ENCODE measurements at regions not wholly inside any gene's neighbourhood (a gene's known extent, or its start where the extent isn't known, plus 50 kb on each side); places are given as distances from the start of the nearest gene placed in this dataset.

- no peak for TF ChIP-seq CTCF (IDR thresholded peaks at IDR 0.05; ENCODE audit: partially characterized antibody, unreplicated experiment)
- Mint-ChIP-seq H3K4me1 (ENCODE audit: low read depth, unreplicated experiment) (no peaks in the 10 kb centered on the region), H3K4me3 (ENCODE audit: unreplicated experiment) (no peak overlapping the region), H3K36me3 (ENCODE audit: unreplicated experiment) (peaks cover 10% of the 10 kb centered on the region), H3K27me3 (ENCODE audit: unreplicated experiment) (no peaks in the 10 kb centered on the region), H3K27ac (ENCODE audit: unreplicated experiment) (no peak overlapping the region), H3K9me3 (ENCODE audit: unreplicated experiment) (peaks cover 4% of the 10 kb centered on the region)
- no peak for DNase-seq
Measured at GRCh38 chr4:19783667-19784223, 468.0 kb upstream of the SLIT2 start.

DNA sequence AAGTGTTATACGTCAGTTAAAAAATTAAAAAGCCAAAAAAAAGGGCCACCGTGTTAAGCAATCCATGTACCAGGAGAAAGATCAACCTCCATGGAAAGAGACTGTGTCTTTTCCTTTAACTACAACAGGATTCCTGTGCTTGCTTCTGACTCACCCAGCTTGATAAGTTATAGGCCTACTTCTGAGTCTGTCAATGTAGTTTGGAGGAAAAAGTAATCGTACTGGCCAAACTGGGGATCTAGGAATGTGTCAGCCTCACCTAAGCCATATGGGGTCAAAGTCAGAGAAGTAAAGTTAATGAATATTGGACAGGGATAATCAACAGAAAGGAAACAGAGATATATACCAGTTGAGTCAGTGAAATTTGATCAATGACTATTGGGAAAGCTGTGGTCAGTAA, 470.8 kb upstream of the SLIT2 start:
- Mint-ChIP-seq H3K27ac (ENCODE audit: unreplicated experiment) (no peak overlapping the region), H3K27me3 (ENCODE audit: unreplicated experiment) (no peaks in the 10 kb centered on the region), H3K9me3 (ENCODE audit: unreplicated experiment) (peaks cover 4% of the 10 kb centered on the region), H3K4me1 (ENCODE audit: low read depth, unreplicated experiment) (no peaks in the 10 kb centered on the region), H3K4me3 (ENCODE audit: unreplicated experiment) (no peak overlapping the region), H3K36me3 (ENCODE audit: unreplicated experiment) (peaks cover 10% of the 10 kb centered on the region)
- no peak for DNase-seq
- TF ChIP-seq CTCF (IDR thresholded peaks at IDR 0.05; ENCODE audit: partially characterized antibody, unreplicated experiment), result no peak

DNA sequence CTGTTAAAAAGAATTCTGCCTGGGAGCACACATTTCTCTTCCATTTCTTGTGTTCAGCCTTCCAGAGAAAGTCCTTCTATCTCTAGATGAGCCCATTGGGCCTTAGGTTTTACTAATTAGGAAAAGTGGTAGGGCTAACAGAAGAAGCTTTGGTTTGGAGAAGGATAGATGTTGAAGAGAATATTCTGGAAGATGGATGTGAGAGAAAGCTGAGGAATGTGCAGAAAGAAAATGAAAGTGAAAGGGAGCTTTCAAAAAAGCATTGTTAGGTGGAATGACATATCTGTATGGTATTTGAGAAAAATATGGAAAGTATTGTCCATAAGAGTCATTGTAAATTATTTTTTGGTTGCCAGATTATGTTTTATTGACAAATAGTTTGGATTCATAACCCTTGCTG, 474.8 kb upstream of the SLIT2 start:
- no peaks in the 10 kb centered on the region for H3K36me3 Mint-ChIP-seq (ENCODE audit: unreplicated experiment)
- DNase-seq, result no peak
- no peak for TF ChIP-seq CTCF (IDR thresholded peaks at IDR 0.05; ENCODE audit: partially characterized antibody, unreplicated experiment)
- H3K9me3 Mint-ChIP-seq (ENCODE audit: unreplicated experiment), result no peaks in the 10 kb centered on the region
- H3K27ac Mint-ChIP-seq (ENCODE audit: unreplicated experiment), result no peak overlapping the region
- H3K4me3 Mint-ChIP-seq (ENCODE audit: unreplicated experiment), result no peak overlapping the region
- no peaks in the 10 kb centered on the region for H3K27me3 Mint-ChIP-seq (ENCODE audit: unreplicated experiment)
- H3K4me1 Mint-ChIP-seq (ENCODE audit: low read depth, unreplicated experiment), result no peaks in the 10 kb centered on the region

- H3K27ac Mint-ChIP-seq (ENCODE audit: unreplicated experiment), result no peak overlapping the region
- DNase-seq, result no peak
- H3K4me3 Mint-ChIP-seq (ENCODE audit: unreplicated experiment), result no peak overlapping the region
- TF ChIP-seq CTCF (IDR thresholded peaks at IDR 0.05; ENCODE audit: partially characterized antibody, unreplicated experiment), result no peak
- no peaks in the 10 kb centered on the region for H3K9me3 Mint-ChIP-seq (ENCODE audit: unreplicated experiment)
- H3K4me1 Mint-ChIP-seq (ENCODE audit: low read depth, unreplicated experiment), result no peaks in the 10 kb centered on the region
- H3K27me3 Mint-ChIP-seq (ENCODE audit: unreplicated experiment), result no peaks in the 10 kb centered on the region
- H3K36me3 Mint-ChIP-seq (ENCODE audit: unreplicated experiment), result no peaks in the 10 kb centered on the region
Measured at GRCh38 chr4:19776021-19776459, 475.7 kb upstream of the SLIT2 start.

DNA sequence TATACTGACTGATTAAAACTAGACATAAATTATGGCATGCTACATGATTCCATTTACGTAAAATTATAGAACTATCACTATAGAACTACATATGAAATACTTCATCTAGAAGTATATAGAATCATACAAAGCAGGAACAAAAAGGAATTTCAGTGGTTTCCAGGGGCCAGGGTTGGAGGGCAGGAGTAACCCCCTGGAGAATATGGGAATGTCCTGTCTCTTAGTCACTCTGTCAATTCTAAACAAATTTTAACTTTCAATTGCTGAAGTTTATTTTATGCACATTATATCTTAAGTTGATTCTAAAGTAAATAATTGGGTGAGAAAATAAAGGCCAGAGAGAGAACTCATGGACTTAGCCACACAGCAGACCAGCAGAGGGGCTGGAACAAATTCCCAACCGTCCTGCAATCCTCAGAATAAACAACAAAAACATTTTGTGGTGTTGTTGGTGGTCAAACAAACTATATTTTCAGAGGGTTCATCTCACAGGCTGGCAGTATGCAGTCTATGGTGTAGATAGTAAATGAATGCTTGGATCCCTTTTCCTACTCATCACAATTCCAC, 476.9 kb upstream of the SLIT2 start:
- Mint-ChIP-seq H3K4me3 (ENCODE audit: unreplicated experiment) (no peak overlapping the region), H3K27me3 (ENCODE audit: unreplicated experiment) (no peaks in the 10 kb centered on the region), H3K4me1 (ENCODE audit: low read depth, unreplicated experiment) (no peaks in the 10 kb centered on the region), H3K36me3 (ENCODE audit: unreplicated experiment) (no peaks in the 10 kb centered on the region), H3K27ac (ENCODE audit: unreplicated experiment) (no peak overlapping the region), H3K9me3 (ENCODE audit: unreplicated experiment) (no peaks in the 10 kb centered on the region)
- TF ChIP-seq CTCF (IDR thresholded peaks at IDR 0.05; ENCODE audit: partially characterized antibody, unreplicated experiment), result no peak
- DNase-seq, result no peak

Data from glutamatergic neuron (in vitro differentiated cells).